NOMO-1 treated with dmso at 0.1 percent for 144 hours (cell line): ENCODE measurements at regions not wholly inside any gene's neighbourhood (a gene's known extent, or its start where the extent isn't known, plus 50 kb on each side); places are given as distances from the start of the nearest gene placed in this dataset.
A peak's percentile ranks its signal among the peaks of the same experiment; 100 is the strongest.

Experiments
- DNase-seq: peaks from one replicate; lab custom pipeline; 2025; ENCODE audit not compliant: unreplicated experiment; lab: John Stamatoyannopoulos, UW

DNA sequence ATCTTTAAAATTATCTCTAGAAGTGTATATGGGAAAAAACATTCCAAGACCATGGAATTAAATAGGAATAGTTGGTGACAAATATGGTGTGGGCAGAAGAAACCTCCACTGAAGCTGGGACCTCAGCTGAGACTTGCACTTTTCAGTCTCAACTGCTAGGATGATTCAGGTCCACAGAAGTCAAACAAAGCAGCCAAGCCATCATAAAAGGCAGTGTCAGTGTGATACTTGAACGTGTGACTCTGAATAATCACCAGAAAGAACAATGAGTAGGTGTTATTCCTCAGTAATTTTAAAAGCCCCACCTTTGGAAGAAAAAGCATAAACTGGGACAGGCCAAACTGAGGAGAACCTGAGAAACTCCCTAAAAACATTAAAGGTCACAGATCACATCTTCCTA lies 90.7 kb downstream of the ZNF281 start:
- no peak for DNase-seq

DNA sequence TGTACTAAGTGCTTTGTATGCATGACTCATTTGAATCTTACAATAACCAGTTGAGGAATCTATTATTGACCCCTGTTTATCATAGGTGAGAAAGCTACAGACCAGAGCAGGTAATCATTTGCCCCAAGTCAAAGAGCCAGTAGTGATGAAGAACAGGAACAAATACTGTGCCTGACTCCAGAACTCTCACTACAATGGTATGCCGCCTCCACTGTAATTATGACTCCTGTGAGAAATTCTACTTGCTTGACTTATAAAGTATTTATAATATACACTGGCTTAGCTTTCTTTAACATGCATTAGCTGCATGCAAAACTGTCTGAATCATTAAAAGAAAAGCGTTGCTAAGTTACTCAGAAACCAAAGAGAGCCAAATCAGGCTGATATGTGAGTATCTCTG lies 92.6 kb downstream of the ZNF281 start:
- DNase-seq: no peak

- no peak for DNase-seq
Measured at GRCh38 chr1:200316148-200316803, 93.6 kb downstream of the ZNF281 start.

DNA sequence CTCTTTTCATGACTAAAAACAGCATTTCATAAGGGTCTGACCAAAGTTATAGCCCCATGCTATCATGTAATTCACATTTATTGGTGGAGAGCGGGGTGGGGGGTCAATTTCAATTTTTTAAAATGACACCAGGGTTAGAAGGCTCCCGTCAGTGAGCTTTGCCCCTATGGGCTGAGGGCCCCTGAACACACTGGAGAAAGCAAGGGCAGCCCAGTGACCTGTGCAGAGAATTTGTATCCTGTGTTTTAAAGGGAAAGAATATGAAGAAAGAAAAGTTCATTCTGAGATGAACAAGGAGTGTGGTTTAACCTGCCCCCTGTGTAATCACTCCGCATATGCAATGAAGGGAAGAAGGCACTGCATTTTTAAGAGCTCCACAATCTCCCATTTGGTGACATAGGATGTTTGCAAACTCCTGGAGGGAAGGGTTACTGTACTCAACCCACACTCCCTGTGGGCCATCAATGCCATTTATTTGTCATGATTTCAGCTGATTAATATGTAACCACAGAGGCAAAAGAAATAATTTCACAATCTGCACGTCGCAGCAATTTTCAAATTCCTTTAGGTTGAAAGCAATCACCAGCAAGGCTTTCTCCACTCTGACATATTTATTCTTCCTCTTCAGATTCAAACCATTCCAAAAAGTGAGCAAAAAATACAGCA lies 95.6 kb downstream of the ZNF281 start:
- DNase-seq: no peak

DNA sequence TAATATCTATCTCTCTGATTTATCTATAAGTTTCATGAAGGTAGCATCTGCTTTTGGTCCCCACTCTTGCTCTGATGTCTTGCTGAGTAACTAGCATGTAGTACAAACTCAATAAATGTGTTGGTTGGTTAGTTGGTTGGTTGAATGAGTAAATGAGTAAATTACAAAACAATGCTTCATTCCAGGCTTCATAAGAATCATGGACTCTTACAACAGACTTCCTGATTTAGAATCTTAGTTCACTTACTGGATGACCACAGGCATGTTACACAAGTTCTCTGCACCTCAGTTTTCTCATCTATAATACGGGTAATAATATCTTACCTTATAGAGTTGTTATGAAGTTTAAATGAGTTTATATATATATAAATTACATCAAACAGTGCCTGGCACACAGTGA lies 98.6 kb downstream of the ZNF281 start:
- DNase-seq: no peak

DNA sequence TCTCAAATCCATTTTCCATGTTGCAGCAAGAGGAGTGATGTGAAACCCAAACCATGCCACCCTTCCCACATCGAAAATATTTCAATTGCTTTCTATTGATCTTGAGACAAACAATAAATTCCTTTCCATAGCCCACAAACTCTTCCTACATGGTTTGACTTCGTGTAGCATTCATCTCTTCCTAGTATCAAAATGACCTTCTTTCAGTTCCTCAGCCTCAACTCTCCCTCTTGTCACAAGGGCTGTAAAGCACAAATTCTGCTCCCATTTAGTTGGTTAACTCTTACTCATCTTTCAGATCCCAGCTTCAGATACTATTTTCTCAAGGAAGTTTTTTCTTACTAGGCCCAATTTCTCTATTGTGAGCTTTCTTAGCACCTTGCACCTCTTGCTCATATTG lies 99.0 kb downstream of the ZNF281 start:
- DNase-seq: no peak

DNA sequence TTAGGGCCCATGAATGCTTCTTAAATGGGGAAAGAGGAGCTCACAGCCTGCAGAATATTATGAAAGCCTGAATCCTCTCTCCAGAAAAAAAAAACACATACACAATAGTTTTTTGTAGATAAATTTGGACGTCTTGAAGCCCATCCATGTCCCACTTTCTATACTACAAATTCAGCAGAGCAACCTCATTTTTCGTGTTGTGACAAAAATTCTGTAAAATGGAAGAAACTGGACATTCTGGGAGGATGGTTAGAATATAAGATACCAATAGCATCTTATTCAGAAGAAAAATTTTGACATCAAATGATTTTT lies 102.1 kb downstream of the ZNF281 start:
- no peak for DNase-seq

DNA sequence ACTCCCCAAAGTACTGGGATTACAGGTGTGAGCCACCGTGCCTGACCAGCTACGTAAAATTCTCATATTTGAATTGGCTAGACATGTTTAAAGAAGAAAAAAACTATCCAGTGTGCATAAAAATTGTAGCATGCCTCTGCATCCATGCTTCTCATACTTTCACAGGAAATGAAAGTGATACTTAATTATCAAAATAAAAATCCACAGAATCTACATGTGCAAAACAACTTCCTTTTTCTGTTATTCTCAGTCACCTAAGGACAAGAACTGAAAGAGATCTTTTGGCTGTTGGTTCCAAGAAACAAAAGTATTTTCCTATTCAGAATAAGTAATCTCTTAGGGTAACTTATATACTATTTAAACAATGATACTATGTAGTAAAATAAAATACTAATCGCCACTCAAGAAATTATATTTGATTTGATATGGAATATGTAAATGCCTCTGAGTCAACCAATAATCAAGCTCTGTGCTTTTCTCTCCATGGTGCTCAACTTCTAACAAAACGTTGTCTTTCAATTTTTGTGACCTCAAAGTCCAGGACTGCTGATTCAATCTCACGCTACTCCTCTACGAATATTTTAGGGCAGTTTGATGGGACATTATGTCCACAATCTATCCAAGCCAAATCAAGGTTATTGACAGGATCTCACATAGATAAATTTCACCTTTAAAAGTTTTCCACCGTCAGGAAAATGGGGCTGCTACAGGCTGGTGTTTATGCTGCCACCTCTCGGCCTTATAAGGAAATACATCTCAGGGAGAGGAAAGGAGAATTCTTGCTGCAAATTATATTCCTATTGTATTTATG lies 102.7 kb downstream of the ZNF281 start:
- peak; percentile 41 for DNase-seq

DNA sequence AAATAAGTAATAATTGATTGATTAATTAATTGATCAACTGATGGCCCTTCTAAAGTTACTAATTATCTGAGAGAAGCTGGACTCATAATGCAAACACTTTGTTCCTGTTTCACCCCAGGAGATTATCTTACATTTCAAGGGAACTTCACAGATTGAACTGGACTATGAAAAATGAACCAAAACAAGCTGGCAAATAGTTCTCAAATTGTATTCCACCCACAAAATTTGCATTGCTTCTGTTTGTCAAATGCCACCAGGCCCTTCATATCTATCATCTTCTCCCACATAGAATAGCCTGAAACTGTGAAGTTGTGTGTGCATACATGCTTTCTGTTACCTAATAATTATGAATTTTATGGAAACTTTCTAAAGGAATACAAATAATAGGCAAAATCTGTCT lies 104.0 kb downstream of the ZNF281 start:
- no peak for DNase-seq

DNA sequence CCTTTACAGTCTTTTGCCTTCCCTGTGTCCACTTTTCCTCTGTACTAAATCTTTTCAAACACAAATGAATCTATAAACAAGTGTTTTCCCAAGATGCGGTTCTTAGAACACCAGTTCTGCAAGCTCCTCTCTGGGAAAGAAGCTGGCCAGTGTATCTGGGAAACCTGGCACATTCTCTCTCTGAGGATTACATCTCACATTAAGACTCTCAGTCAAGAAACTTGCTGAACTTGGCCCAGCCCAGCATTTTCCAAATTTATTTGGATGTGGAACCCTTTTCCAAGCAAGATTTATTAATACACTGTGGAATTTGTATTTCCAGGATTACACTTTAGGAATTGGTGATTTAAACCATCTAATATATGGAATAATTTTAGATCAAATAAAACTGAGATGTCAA lies 105.7 kb downstream of the ZNF281 start:
- no peak for DNase-seq

- DNase-seq: no peak
Measured at GRCh38 chr1:200302921-200303290, 106.9 kb downstream of the ZNF281 start.

- DNase-seq: peak; percentile 16
Measured at GRCh38 chr1:200302192-200302920, 107.5 kb downstream of the ZNF281 start.

DNA sequence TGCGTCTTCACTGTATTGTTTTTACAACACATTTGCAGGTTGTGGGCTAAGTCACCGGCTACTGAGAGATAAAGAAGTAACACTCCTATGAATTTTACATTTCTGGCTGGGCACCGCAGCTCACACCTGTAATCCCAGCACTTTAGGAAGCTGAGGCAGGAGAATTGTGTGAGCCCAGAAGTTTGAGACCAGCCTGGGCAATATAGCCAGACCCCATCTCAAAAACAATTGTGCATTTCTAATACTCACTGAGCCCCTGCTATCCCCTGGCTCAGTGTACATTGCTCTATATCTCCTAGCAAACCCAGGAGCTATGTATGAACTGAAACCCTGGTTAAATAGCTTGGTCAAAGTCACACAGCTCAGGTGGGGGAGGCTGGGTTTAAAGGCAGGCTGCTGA lies 108.7 kb downstream of the ZNF281 start:
- DNase-seq: no peak

- DNase-seq: no peak
Measured at GRCh38 chr1:200299571-200299970, 110.3 kb downstream of the ZNF281 start.

DNA sequence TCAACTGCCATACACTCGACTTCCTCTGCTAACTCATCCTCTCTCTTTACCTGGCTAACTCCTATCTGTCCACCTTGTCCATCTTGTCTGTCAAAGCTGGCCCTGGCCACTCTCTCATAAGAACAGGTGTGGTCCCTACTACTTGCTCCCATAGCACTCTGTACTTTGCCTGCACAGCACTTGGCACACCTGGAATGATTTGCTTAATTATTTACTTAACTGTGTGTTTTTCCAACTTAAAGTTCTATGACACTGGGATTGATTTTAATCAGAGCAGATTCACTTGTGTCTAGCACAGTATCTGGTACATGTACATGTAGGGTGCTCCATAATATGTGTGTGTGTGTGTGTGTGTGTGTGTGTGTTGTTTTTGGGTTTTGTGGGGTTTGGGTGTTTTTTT lies 111.6 kb downstream of the ZNF281 start:
- no peak for DNase-seq

DNA sequence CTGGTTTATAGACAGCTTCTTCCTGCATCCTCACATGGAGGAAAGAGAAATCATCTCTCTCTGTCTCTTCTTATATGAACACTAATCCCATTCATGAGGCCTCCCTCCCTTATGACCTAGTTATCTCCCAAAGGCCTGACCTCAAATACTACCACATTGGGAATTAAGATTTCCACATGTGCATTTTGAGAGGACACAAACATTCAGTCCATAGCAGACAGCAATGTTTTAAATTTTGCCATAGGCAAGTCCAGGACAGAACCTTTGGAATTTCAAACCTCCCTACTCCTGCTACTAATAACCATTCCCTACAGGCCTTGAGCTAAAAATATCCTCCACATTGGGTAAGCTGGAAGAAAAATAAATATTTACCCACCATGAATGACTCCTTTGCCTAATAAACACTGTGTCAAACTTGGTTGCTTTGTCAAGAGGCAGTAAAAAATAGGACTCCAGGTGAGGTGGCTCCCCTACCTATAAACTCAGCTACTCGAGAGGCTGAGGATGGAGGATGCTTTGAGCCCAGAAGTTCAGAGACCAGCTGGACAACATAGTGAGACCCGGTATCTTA lies 113.7 kb downstream of the ZNF281 start:
- DNase-seq: no peak

DNA sequence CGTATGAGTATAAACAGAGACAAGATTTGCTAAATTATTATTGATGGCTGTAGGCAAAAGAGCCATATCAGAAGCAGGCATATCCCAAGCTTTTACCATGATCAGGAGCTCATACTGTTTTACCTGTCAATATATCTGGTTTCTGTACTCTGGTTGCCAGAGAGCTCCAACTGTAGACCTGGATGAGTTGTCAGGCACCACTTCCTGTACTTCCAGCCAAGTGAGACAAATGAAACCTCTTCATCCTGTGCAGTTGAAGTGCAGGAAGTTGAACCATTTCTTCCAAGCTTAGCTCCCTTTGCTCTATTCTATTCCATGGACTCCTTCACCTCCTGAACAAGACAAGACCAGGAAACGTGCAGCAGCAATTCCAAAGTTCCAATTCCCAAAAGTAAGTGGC lies 115.6 kb downstream of the ZNF281 start:
- no peak for DNase-seq

- no peak for DNase-seq
Measured at GRCh38 chr1:200292699-200293098, 117.1 kb downstream of the ZNF281 start.

DNA sequence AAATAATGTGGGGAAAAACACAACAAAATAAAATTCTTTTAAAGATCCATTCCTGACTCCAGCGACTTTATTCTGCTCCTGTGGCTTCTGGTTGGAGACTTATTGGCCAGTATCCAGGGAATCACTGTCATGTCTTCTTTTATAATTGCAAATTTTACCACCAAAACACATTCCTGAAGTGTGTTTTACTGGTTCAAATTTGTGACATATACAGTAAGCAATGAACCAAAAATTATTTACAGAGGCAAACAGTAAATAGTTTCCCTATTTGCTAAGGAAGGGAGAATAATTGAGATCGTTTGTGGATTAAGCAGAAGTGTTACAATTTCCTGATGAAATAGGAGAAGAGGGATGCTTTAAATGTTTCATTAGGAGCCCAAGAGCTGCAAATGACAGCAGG lies 118.7 kb downstream of the ZNF281 start:
- no peak for DNase-seq

DNA sequence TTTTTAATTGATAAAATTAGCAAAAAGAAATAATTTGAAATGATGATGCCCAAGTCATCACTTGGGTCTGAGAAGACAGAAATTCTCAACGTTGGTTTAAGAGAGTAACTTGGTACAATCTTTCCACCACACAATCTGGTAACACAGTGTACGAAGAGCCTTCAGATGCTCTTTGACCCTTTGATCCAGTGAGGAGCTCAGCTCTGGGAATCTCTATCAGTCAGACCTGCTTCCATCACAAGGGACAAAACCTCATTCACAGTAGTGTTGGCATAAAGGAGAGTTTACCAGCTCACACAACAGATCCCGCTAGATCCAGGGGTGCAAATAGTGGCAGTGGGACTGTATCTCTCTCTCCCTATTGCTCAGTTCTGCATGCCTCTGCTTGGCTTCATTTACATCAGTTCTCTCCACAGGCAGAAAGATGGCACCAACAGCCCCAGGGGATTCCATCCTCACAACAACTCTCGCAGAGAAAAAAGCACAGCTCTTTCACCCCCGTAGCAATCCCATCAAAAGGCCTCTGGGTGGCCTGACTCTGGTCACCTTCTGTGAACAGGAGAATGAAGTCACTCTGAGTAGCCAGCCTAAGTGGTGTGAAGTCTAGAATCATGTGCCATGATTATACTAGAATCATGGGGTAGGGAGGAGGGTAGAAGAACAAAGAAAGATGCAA lies 119.7 kb downstream of the ZNF281 start:
- DNase-seq: no peak

DNA sequence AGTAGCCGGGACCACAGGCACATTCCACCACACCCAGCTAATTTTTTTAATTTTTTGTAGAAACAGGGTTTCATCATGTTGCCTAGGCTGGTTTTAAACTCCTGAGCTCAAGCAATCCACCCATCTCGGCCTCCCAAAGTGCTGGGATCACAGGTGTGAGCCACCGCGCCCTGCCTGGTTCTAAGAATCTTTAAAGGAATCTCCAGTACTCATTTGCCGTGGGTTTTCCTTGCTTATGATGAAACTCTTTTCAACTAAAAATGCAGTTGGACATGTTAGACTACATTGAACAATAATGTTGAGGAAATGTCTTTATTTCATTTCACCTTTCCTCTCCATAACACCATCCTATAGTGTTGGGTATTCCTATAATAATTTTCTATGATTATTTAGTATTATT lies 121.6 kb downstream of the ZNF281 start:
- no peak for DNase-seq
